Right lobe of liver (tissue), 4 donors: ENCODE measurements at regions not wholly inside any gene's neighbourhood (a gene's known extent, or its start where the extent isn't known, plus 50 kb on each side); places are given as distances from the start of the nearest gene placed in this dataset.
"Not testable (repeated sequence)": the region's sequence is repeated elsewhere in the genome, so short reads cannot be mapped to it uniquely, and the experiment has no call there.

Experiments used
- POLR2A ChIP-seq: fragments of 450-650 bp; IDR thresholded peaks from one replicate; pipeline ENCODE4 v1.6.1; 2017; ENCODE audit warnings: antibody characterized with exemption, mild to moderate bottlenecking
- TF ChIP-seq, protein P1 (sequence below), 4 donors: fragments of 200-600 bp in 3 of 4; fragments of 450-650 bp in 1 of 4; IDR thresholded peaks; one replicate each; pipeline versions ENCODE4 v1.5.1 to v1.8.0; 2016 to 2022; ENCODE audit warnings: antibody characterized with exemption in 4 of 4, mild to moderate bottlenecking in 2 of 4
- donor health status: DM: no; HTN: no; CAD: no.
- donor health status: DM: no; HTN: no; CAD: no.
- donor health status: DM: no; HTN: yes; CAD: no.

DNA sequence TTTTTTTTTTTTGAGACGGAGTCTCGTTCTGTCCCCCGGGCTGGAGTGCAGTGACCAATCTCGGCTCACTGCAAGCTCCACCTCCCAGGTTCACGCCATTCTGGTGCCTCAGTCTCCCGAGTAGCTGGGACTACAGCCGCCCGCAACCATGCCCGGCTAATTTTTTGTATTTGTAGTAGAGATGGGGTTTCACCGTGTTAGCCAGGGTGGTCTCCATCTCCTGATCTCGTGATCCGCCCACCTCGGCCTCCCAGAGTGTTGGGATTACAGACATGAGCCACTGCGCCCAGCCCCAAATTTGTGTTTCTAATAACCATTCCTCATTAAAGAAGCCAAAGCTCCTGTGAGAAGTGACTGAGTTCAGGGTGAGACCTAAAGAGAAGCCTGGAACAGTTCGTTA, 1906.9 kb downstream of the PCDH9 start:
- TF ChIP-seq, protein P1, sequence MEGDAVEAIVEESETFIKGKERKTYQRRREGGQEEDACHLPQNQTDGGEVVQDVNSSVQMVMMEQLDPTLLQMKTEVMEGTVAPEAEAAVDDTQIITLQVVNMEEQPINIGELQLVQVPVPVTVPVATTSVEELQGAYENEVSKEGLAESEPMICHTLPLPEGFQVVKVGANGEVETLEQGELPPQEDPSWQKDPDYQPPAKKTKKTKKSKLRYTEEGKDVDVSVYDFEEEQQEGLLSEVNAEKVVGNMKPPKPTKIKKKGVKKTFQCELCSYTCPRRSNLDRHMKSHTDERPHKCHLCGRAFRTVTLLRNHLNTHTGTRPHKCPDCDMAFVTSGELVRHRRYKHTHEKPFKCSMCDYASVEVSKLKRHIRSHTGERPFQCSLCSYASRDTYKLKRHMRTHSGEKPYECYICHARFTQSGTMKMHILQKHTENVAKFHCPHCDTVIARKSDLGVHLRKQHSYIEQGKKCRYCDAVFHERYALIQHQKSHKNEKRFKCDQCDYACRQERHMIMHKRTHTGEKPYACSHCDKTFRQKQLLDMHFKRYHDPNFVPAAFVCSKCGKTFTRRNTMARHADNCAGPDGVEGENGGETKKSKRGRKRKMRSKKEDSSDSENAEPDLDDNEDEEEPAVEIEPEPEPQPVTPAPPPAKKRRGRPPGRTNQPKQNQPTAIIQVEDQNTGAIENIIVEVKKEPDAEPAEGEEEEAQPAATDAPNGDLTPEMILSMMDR (IDR thresholded peaks at IDR 0.05), result not testable (repeated sequence)
- TF ChIP-seq POLR2A, result not testable (repeated sequence)
